Omental fat pad (tissue), 3 donors: ENCODE measurements at regions not wholly inside any gene's neighbourhood (a gene's known extent, or its start where the extent isn't known, plus 50 kb on each side); places are given as distances from the start of the nearest gene placed in this dataset.

Experiments used
- ATAC-seq: fragments of 150-250 bp; one replicate; pipeline ENCODE4 v1.9.1; 2016; ENCODE audit warnings: mild to moderate bottlenecking, moderate library complexity; ENCODE audit not compliant: low FRiP score
- DNase-seq: peaks from one replicate; pipeline ENCODE4 v3.0.0-alpha.2; 2019; ENCODE audit warnings: low spot score
- CTCF ChIP-seq, 3 donors: fragments of 450-650 bp; IDR thresholded peaks; one replicate each; pipeline ENCODE4 v1.5.1; 2016 to 2017; ENCODE audit warnings: antibody characterized with exemption in 3 of 3, mild to moderate bottlenecking in 3 of 3, moderate library complexity in 2 of 3

DNA sequence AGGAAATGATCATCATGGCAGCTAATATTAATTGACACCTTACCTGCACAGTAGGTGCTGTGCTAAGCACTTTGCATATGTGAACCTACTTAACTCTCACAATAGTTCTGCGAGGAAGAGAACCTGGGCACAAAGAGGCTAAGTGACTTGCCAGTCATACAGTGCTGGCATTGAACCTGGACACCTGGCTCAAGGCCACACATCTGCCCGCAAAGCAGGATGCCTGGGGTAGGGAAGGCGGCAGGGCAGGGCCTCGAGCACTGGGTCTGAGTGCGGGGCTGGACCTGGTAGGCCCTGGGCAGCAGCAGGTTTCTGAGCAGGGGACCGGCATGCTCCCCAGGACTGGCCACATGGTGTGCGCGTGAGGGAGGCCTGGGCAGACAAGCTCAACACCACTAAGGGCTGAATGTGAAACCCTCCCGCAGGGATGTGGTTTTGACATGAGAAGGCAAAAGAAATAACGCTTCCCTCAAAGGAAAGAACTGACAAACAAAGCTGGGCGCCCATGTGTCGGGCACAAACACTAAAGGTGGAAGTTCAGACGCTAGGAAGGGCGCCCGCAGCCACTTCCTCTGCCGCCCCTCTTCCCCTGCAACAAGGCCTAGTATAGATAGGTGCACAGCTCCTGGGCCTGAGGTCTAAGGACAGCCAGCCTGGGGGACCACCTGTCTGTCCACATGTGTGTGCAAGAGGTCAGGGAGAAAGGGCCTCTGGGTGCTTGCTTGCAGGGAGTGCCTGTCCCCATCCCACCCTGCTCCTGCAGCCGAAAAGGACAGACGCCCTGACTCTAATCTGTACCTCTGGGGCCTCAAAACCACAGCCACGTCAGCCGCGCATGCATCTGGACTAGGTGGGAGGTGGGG lies 92.5 kb downstream of the ZFP36L2 start:
- no peak for TF ChIP-seq CTCF (IDR thresholded peaks at IDR 0.05)
- DNase-seq (peak; percentile 21), ATAC-seq (no peak)

GRCh38 chr2:43133336-43133707 lies 93.1 kb downstream of the ZFP36L2 start:
- DNase-seq = peak; percentile 3
- TF ChIP-seq CTCF (IDR thresholded peaks at IDR 0.05) = no peak
- ATAC-seq = no peak

GRCh38 chr2:43132683-43133301 lies 93.6 kb downstream of the ZFP36L2 start:
- ATAC-seq (no peak), DNase-seq (peak; percentile 17)
- no peak for TF ChIP-seq CTCF (IDR thresholded peaks at IDR 0.05)

DNA sequence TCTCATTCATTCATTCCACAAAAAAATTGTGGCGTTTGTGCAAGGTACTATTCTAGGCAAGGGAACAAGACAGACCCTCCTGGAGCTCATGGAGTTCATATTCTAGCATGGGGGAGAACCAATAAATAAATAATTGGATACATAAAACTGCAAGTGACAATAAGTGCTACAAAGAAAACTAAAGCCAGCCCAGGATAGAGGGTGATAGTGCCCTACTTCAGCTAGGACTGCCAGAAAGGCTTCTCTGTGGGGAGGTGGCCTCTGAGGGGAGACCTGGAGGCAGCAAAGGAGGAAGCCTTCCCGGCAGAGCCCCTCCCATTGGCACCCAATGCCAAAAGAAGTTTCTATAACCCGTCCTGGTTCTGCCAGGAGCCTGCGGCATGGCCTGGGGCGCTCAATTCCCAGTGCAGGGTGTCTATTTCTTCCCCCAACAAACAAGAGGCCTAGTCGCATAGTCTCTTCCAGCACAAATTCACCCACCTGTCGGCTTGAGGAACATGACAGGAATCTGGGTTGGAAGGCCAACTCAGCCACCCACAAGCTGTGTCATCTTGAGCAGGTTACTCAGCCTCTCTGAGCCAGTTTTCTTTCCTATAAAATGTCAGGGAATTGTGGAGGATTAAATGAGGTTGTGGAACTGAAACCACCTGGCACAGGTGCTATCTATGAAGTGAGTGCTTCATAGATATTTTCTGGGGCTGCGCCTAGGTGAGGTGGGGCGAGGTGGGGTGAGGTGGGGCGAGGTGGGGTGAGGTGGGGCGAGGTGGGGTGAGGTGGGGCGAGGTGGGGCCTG lies 94.3 kb downstream of the ZFP36L2 start:
- ATAC-seq (no peak), DNase-seq (peak; percentile 22)
- no peak for TF ChIP-seq CTCF (IDR thresholded peaks at IDR 0.05)

GRCh38 chr2:43131051-43131889 lies 95.1 kb downstream of the ZFP36L2 start:
- peak; percentile 75 for ATAC-seq
- peak; percentile 59 for DNase-seq
- peak in 1 of 3 donors; percentile 26 for TF ChIP-seq CTCF (IDR thresholded peaks at IDR 0.05)

DNA sequence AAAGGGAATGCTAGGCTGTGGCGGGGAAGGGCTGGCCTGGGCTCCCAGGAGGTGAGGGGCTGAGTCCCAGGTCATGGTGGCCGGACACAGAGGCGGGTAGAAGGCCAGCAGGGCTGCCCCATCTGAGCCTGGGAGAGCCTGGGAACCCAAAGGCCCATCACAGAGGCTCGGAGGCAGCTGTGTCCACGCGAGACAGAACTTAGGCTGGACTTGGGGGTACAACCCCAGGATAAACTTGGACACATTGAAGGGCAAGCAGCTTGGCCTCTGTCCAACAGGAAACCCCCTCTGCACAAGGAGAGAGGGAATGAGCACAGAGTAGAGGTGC lies 95.9 kb downstream of the ZFP36L2 start:
- no peak for TF ChIP-seq CTCF (IDR thresholded peaks at IDR 0.05)
- ATAC-seq = no peak
- peak; percentile 20 for DNase-seq
